SK-N-SH treated with all-trans-retinoic acid at 6 μM for 48 hours (cell line): ENCODE measurements at regions not wholly inside any gene's neighbourhood (a gene's known extent, or its start where the extent isn't known, plus 50 kb on each side); places are given as distances from the start of the nearest gene placed in this dataset.

Source experiments
- ATAC-seq: fragments of 200-7000 bp; cut with Tn5 transposase; 3 replicates; pipeline ENCODE4 v1.9.1; 2020; ENCODE audit warnings: mild to moderate bottlenecking, moderate library complexity
- ARNTL ChIP-seq: fragments of 450-650 bp; formaldehyde crosslinking; IDR thresholded peaks from 2 replicates; pipeline ENCODE4 v1.5.0; 2020; ENCODE audit warnings: low read depth, mild to moderate bottlenecking, moderate library complexity, borderline replicate concordance
- BACH2 ChIP-seq: fragments of 250-450 bp; sonication (Bioruptor Pico); IDR thresholded peaks from 2 replicates; pipeline ENCODE4 v1.9.0; 2021; ENCODE audit warnings: mild to moderate bottlenecking, borderline replicate concordance
- CSDC2 ChIP-seq: fragments of 250-450 bp; sonication (Bioruptor Pico); IDR thresholded peaks from 2 replicates; pipeline ENCODE4 v1.5.0; 2020; ENCODE audit warnings: mild to moderate bottlenecking, moderate library complexity
- ESRRG ChIP-seq: fragments of 250-450 bp; sonication (Bioruptor Pico); IDR thresholded peaks from 2 replicates; pipeline ENCODE4 v1.6.1; 2021; ENCODE audit warnings: mild to moderate bottlenecking
- GLIS3 ChIP-seq: fragments of 250-450 bp; sonication (Bioruptor Pico); IDR thresholded peaks from 2 replicates; pipeline ENCODE4 v1.5.0; 2020; ENCODE audit warnings: mild to moderate bottlenecking, moderate library complexity
- ISL1 ChIP-seq: fragments of 250-450 bp; sonication (Bioruptor Pico); IDR thresholded peaks from 2 replicates; pipeline ENCODE4 v2.1.2; 2022; ENCODE audit warnings: mild to moderate bottlenecking, moderate library complexity
- PPARA ChIP-seq: fragments of 250-450 bp; sonication (Bioruptor Pico); IDR thresholded peaks from 2 replicates; pipeline ENCODE4 v1.5.0; 2020; ENCODE audit warnings: mild to moderate bottlenecking, borderline replicate concordance
- SNAI2 ChIP-seq: fragments of 250-450 bp; sonication (Bioruptor Pico); IDR thresholded peaks from 2 replicates; pipeline ENCODE4 v1.5.0; 2020; ENCODE audit warnings: mild to moderate bottlenecking, moderate library complexity
- TCF4 ChIP-seq: fragments of 250-450 bp; sonication (Bioruptor Pico); IDR thresholded peaks from 2 replicates; pipeline ENCODE4 v1.8.0; 2021; ENCODE audit warnings: mild to moderate bottlenecking, moderate library complexity, borderline replicate concordance
- TOX ChIP-seq: fragments of 250-450 bp; sonication (Bioruptor Pico); IDR thresholded peaks from 2 replicates; pipeline ENCODE4 v1.8.0; 2021; ENCODE audit warnings: mild to moderate bottlenecking, moderate library complexity, borderline replicate concordance
- ZC3H10 ChIP-seq: fragments of 250-450 bp; sonication (Bioruptor Pico); IDR thresholded peaks from 2 replicates; pipeline ENCODE4 v1.5.1; 2021; ENCODE audit warnings: mild to moderate bottlenecking, moderate library complexity
- ZFP3 ChIP-seq: fragments of 250-450 bp; sonication (Bioruptor Pico); IDR thresholded peaks from 2 replicates; pipeline ENCODE4 v1.5.0; 2020; ENCODE audit warnings: mild to moderate bottlenecking, moderate library complexity
- ZFP30 ChIP-seq: fragments of 450-650 bp; formaldehyde crosslinking; IDR thresholded peaks from 2 replicates; pipeline ENCODE4 v1.5.0; 2022; ENCODE audit warnings: mild to moderate bottlenecking, moderate library complexity
- ZNF565 ChIP-seq: fragments of 450-650 bp; formaldehyde crosslinking; conservative IDR thresholded peaks from 2 replicates; pipeline ENCODE4 v1.5.0; 2020; ENCODE audit warnings: low read depth, mild to moderate bottlenecking, moderate library complexity
- ZNF8 ChIP-seq: fragments of 450-650 bp; formaldehyde crosslinking; IDR thresholded peaks from 2 replicates; pipeline ENCODE4 v1.5.0; 2020; ENCODE audit warnings: mild to moderate bottlenecking, moderate library complexity
- TF ChIP-seq, protein P1 (sequence below): fragments of 250-450 bp; sonication (Bioruptor Pico); IDR thresholded peaks from 2 replicates; pipeline ENCODE4 v1.5.0; 2020; ENCODE audit warnings: mild to moderate bottlenecking, moderate library complexity
- TF ChIP-seq, protein P2 (sequence below): fragments of 250-450 bp; sonication (Bioruptor Pico); IDR thresholded peaks from 2 replicates; pipeline ENCODE4 v1.8.0; 2020; ENCODE audit warnings: mild to moderate bottlenecking, moderate library complexity, borderline replicate concordance
- TF ChIP-seq, protein P3 (sequence below): fragments of 250-450 bp; sonication (Bioruptor Pico); IDR thresholded peaks from 2 replicates; pipeline ENCODE4 v1.5.1; 2020; ENCODE audit warnings: low read depth, mild to moderate bottlenecking, moderate library complexity
- TF ChIP-seq, protein P4 (sequence below): fragments of 250-450 bp; sonication (Bioruptor Pico); IDR thresholded peaks from 2 replicates; pipeline ENCODE4 v1.8.0; 2021; ENCODE audit warnings: low read depth, mild to moderate bottlenecking, moderate library complexity, borderline replicate concordance

DNA sequence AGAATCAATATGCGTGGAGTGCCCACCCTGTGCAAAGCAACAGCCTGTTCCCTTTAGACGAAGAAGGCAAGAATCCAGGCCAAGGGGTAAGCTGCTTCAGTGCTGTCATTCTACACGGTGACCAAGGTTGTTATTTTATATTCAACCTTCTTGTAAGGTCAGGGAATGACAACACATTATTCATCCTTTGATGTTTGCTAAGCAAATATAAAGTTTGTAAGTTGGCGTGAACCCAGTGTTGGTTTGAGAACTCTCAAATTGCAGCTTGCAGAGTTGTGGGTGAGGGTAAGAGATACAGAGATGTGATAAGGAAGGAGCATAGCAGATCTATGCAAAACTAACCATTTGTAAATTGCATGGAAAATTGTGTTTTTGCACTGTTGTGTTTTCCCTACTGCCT is 436.7 kb downstream of the FGF9 start:
- TF ChIP-seq, protein P1, sequence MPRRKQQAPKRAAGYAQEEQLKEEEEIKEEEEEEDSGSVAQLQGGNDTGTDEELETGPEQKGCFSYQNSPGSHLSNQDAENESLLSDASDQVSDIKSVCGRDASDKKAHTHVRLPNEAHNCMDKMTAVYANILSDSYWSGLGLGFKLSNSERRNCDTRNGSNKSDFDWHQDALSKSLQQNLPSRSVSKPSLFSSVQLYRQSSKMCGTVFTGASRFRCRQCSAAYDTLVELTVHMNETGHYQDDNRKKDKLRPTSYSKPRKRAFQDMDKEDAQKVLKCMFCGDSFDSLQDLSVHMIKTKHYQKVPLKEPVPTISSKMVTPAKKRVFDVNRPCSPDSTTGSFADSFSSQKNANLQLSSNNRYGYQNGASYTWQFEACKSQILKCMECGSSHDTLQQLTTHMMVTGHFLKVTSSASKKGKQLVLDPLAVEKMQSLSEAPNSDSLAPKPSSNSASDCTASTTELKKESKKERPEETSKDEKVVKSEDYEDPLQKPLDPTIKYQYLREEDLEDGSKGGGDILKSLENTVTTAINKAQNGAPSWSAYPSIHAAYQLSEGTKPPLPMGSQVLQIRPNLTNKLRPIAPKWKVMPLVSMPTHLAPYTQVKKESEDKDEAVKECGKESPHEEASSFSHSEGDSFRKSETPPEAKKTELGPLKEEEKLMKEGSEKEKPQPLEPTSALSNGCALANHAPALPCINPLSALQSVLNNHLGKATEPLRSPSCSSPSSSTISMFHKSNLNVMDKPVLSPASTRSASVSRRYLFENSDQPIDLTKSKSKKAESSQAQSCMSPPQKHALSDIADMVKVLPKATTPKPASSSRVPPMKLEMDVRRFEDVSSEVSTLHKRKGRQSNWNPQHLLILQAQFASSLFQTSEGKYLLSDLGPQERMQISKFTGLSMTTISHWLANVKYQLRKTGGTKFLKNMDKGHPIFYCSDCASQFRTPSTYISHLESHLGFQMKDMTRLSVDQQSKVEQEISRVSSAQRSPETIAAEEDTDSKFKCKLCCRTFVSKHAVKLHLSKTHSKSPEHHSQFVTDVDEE = no peak
- no peak for TF ChIP-seq CSDC2 (CRISPR knock-in tag)
- TF ChIP-seq, protein P2, sequence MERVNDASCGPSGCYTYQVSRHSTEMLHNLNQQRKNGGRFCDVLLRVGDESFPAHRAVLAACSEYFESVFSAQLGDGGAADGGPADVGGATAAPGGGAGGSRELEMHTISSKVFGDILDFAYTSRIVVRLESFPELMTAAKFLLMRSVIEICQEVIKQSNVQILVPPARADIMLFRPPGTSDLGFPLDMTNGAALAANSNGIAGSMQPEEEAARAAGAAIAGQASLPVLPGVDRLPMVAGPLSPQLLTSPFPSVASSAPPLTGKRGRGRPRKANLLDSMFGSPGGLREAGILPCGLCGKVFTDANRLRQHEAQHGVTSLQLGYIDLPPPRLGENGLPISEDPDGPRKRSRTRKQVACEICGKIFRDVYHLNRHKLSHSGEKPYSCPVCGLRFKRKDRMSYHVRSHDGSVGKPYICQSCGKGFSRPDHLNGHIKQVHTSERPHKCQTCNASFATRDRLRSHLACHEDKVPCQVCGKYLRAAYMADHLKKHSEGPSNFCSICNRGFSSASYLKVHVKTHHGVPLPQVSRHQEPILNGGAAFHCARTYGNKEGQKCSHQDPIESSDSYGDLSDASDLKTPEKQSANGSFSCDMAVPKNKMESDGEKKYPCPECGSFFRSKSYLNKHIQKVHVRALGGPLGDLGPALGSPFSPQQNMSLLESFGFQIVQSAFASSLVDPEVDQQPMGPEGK (CRISPR knock-in tag) = no peak
- no peak for TF ChIP-seq ZFP30 (CRISPR knock-in tag)
- TF ChIP-seq PPARA (CRISPR knock-in tag) = no peak
- no peak for TF ChIP-seq ARNTL
- TF ChIP-seq ZNF8 = no peak
- TF ChIP-seq, protein P3, sequence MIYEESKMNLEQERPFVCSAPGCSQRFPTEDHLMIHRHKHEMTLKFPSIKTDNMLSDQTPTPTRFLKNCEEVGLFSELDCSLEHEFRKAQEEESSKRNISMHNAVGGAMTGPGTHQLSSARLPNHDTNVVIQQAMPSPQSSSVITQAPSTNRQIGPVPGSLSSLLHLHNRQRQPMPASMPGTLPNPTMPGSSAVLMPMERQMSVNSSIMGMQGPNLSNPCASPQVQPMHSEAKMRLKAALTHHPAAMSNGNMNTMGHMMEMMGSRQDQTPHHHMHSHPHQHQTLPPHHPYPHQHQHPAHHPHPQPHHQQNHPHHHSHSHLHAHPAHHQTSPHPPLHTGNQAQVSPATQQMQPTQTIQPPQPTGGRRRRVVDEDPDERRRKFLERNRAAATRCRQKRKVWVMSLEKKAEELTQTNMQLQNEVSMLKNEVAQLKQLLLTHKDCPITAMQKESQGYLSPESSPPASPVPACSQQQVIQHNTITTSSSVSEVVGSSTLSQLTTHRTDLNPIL = no peak
- no peak for TF ChIP-seq TOX (CRISPR knock-in tag)
- TF ChIP-seq ZFP3 (CRISPR knock-in tag) = no peak
- no peak for TF ChIP-seq ZC3H10 (CRISPR knock-in tag)
- TF ChIP-seq ZNF565 (CRISPR knock-in tag) = no peak
- no peak for TF ChIP-seq TCF4 (CRISPR knock-in tag)
- TF ChIP-seq BACH2 = no peak
- no peak for TF ChIP-seq ESRRG (CRISPR knock-in tag)
- no peak for ATAC-seq

DNA sequence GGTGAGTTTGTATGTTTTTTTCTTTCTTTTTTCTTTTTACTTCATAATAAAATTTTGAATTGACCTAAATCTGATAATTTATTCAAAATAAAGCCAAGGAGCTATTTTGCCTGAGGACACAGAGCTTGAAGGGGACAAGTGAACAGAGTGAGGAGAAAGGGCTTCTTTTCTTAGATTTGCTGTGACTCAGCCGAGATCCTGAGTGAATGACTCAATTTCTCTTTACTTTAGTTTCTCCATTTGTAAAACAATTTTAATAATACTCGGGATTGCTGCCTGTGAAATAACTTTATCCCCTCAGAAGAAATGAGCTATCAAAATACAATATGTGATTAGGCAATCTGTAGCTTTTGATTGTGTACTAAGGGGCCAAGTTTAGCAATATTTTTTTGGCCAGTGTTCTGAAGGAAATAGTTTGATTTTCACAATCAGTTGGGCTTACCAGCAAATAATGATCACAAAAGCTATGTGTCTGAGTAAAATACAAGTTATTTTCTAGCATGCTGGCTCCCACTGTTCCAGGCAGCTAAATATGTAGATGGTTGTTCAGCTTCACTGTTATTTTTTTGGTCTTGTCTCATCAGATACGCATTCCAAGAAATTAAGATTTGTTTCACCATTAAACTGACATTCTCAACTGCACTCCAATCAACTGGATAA is 437.5 kb downstream of the FGF9 start:
- TF ChIP-seq BACH2 = no peak
- no peak for ATAC-seq

DNA sequence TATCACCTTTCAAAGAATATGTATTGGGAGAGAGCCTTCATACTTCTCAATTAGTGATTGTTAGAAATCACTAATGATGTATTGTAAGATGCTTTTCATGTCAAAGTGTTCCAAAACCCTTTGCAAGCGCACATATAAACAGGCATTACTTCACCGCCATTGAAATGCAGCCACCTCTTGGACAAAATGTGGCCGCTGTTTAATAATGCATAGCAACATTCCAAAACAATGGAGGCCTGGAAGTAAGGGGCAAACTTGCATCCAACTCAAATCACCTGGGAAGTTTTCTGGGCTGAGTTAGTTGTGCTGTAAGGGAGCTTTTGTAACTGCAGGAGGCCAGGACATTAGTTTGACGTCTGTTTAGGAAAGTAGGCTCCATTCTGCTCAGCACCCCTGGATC is 438.1 kb downstream of the FGF9 start:
- no peak for ATAC-seq
- TF ChIP-seq TOX (CRISPR knock-in tag) = no peak

DNA sequence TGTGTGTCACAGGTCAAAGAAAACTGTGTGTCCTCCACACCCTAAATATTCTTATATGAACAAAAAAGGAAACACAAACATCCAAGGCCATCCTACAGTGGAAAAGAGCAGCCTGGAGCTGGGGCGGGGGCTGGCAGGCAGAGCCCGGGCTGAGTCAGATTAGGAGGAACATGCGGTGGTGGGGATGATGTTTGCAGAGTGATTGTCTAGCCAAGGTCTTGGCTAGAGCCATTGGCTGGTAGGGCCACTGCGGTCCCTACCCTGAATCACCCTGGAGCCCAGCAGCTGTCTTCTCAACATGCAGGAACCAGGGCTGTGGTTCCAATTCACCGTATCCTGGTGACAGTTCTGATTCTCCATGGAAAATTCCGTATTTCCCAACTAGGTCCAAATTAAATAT is 439.5 kb downstream of the FGF9 start:
- TF ChIP-seq ZNF8 (no peak), GLIS3 (no peak), SNAI2 (CRISPR knock-in tag) (no peak), ZFP3 (CRISPR knock-in tag) (no peak), ZNF565 (CRISPR knock-in tag) (no peak), ISL1 (CRISPR knock-in tag) (no peak), ARNTL (no peak), BACH2 (no peak), TCF4 (CRISPR knock-in tag) (no peak), ZC3H10 (CRISPR knock-in tag) (no peak), CSDC2 (CRISPR knock-in tag) (no peak), ESRRG (CRISPR knock-in tag) (no peak), PPARA (CRISPR knock-in tag) (no peak), TOX (CRISPR knock-in tag) (no peak)
- TF ChIP-seq, protein P3 = no peak
- TF ChIP-seq, protein P1 = no peak
- TF ChIP-seq, protein P2 (CRISPR knock-in tag) = no peak
- TF ChIP-seq, protein P4, sequence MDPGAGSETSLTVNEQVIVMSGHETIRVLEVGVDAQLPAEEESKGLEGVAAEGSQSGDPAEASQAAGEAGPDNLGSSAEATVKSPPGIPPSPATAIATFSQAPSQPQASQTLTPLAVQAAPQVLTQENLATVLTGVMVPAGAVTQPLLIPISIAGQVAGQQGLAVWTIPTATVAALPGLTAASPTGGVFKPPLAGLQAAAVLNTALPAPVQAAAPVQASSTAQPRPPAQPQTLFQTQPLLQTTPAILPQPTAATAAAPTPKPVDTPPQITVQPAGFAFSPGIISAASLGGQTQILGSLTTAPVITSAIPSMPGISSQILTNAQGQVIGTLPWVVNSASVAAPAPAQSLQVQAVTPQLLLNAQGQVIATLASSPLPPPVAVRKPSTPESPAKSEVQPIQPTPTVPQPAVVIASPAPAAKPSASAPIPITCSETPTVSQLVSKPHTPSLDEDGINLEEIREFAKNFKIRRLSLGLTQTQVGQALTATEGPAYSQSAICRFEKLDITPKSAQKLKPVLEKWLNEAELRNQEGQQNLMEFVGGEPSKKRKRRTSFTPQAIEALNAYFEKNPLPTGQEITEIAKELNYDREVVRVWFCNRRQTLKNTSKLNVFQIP (CRISPR knock-in tag) = no peak
- TF ChIP-seq, all 23 proteins: peak for 0
- no peak for ATAC-seq
